VCaP (cell line): ENCODE measurements at regions not wholly inside any gene's neighbourhood (a gene's known extent, or its start where the extent isn't known, plus 50 kb on each side); places are given as distances from the start of the nearest gene placed in this dataset.

ENCODE experiments used
- H3K27ac ChIP-seq: fragments of 450-650 bp; 2 replicates; pipeline ENCODE4 v1.5.1; 2017
- TF ChIP-seq, protein P1 (sequence below): fragments of 450-650 bp; conservative IDR thresholded peaks from 2 replicates; pipeline ENCODE4 v1.5.1; 2017; ENCODE audit warnings: mild to moderate bottlenecking, moderate library complexity

DNA sequence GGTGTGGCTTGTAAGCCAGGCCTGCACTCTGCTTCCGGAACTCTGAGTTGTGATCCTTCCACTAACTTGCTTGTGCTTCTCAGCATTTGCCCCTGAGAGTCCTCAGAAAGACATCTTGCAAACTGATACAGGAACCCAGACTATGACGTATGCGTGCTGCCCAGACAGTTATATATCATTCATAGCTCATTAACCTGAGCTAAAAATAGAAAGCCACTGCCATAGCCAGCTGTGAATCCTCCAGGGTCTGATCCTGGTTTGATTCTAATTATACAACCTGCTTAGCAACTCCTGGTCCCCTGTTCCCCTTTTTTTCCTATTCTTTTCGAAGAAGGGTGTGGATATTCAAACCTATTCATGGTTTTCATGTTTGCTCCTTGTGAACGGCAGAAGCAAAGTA, 63.7 kb downstream of the MARCHF4 start:
- TF ChIP-seq, protein P1, sequence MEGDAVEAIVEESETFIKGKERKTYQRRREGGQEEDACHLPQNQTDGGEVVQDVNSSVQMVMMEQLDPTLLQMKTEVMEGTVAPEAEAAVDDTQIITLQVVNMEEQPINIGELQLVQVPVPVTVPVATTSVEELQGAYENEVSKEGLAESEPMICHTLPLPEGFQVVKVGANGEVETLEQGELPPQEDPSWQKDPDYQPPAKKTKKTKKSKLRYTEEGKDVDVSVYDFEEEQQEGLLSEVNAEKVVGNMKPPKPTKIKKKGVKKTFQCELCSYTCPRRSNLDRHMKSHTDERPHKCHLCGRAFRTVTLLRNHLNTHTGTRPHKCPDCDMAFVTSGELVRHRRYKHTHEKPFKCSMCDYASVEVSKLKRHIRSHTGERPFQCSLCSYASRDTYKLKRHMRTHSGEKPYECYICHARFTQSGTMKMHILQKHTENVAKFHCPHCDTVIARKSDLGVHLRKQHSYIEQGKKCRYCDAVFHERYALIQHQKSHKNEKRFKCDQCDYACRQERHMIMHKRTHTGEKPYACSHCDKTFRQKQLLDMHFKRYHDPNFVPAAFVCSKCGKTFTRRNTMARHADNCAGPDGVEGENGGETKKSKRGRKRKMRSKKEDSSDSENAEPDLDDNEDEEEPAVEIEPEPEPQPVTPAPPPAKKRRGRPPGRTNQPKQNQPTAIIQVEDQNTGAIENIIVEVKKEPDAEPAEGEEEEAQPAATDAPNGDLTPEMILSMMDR: no peak
- H3K27ac ChIP-seq: no peak overlapping the region

DNA sequence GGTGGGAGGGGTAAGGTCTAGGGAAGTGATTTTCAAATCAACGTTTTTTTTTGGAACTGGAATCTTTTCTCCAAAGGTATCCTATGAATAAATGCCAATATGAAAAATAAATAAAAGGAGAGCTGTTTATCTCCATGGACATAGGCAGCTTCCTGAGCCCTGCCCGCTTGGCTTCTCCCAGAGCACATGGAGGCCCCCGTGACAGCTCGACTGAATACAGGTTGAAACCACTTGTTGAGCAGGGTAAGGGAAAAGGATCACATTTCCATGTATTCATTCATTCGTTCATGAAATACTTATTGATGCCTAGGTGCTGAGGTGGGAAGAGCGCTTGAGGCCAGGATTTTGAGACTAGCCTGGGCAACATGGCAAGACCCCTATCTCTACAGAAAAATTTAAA, 64.8 kb downstream of the MARCHF4 start:
- H3K27ac ChIP-seq: no peak overlapping the region

DNA sequence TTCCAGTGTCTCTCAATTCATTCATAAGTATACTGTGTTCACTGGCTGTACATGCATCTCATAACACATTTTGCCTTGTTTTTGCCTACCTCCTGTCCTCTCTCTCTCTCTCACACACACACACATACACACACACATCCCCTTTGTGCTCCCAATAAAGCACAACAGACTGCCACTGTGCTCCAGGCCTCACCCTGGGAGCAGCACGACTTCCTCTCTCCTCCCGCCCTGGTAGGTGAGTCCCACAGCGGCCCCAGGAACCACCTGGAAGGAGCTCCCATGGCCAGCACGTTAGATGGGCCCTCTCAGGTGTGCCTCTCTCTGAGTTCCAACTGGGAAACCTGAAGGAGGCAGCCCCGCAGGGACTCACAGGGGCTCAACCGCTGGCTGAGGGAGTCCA, 65.4 kb downstream of the MARCHF4 start:
- TF ChIP-seq, protein P1: no peak
- H3K27ac ChIP-seq: no peak overlapping the region

More for the DNA sequence above, 64.8 kb downstream of the MARCHF4 start:
- TF ChIP-seq, protein P1: no peak

DNA sequence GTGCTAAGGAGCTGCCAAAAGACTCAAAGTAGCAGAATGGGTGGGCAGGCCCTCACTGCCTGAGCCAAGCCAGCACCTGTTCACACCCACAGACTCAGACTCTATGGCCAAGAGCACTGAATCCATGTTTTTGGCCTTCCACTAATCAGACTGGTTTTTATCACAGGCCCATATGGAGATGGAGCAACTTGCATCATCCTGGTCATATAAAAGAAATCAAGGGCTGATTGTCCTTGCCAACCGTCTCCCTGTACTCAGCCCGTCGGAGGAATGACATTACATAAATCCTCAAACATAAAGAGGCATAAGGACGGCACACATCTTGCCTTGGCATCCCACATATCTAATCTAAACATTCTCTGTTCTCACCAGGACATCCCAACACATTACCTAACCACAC, 66.7 kb downstream of the MARCHF4 start:
- no peak overlapping the region for H3K27ac ChIP-seq
- TF ChIP-seq, protein P1: no peak

DNA sequence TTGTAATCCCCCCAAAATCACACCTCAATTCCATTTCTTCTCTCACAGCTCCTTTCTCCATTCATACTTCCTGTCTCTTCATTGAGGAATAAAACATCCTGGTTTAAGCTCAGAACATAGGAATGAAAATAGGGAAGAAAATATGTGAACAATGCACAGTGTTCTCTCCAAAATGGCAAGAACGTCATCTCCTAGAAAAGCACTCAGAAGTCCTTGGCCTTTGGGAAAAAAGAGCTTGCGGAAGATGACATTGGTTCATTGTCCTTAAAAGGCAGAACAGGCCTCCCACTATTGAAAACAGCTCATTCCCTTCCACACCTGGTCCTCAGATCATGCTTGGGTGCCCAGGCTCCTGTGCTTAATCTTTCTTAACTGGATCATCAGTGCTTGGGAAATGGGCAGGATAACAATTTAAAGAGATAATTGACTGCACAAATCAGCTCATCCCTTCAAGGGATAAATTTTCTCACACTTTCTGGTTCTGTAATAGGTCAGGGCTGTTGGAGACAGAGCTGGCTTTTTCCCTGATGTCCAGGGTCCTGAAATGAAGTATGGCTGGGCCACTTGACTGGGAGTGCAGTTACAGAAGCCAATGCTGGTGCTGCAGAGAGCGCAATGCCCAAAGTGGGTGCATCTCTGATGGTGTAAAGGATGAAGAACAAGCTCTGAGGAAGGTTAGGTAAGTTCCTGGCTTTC, 69.2 kb downstream of the MARCHF4 start:
- H3K27ac ChIP-seq: no peak overlapping the region
- TF ChIP-seq, protein P1: no peak

DNA sequence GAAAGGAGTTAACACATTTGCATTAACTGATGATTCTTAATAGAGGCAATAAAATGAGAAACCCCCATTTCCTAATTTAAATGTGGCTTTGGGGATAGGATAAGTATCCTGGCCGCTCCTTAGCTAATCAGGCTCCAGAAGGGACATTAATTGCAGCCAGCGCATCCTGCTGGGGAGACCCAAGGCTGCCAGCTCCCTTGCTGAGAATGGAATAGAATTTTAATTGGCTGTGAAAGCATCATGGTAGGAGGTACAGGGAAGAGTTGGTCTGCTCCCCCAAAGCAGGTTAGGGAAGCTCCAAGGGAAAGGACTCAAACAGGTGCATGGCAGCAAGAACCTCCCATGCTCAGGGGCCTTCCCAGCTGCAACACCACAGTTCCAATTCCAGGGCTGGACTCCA, 71.4 kb downstream of the MARCHF4 start:
- H3K27ac ChIP-seq: no peak overlapping the region
- TF ChIP-seq, protein P1: no peak

DNA sequence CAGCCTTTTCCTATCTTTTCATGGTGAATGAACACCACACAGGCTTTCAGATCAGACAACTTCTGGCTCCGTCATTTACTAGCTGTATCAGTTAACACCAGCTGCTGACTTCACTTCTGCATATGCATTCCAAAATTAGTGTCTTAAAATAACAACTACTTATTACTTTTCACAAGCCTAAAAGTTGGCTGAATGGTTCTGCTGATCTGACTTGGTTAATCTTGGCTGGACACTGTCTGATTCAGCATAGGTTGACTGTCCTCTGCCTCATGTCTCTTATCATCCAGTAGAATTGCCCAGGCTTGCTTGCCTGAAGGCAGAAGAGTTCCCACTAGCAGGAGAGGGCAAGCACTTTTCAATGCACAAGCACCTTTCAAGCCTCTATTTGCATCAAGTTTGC, 72.7 kb downstream of the MARCHF4 start:
- H3K27ac ChIP-seq: no peak overlapping the region
- TF ChIP-seq, protein P1: no peak
